ENCODE measurements at regions not wholly inside any gene's neighbourhood (a gene's known extent, or its start where the extent isn't known, plus 50 kb on each side); places are given as distances from the start of the nearest gene placed in this dataset.

DNA sequence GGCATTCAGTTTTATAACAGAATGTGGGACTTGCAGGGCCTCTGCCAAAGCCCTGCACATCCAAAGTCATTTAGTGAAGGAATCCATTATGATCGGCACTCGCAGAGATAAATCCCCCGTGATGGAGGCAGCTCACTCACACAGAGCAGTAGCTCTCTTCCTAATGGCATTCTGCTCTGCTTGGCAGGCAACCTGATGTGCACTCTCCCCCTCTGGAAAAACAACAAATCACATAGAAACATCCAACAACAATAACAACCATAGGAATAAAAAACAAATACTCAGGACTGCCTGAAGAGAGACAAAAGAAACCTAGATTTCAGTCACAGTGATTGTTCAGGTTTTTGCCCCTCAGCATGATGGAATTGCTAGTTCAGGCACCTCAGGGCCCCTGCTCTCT is 59.7 kb downstream of the NAA11 start:
- H3K27me3 ChIP-seq (ENCODE audit: insufficient read depth in 3 of 3, low read length in 2 of 3): no peaks in the 10 kb centered on the region
- TF ChIP-seq, protein P1, sequence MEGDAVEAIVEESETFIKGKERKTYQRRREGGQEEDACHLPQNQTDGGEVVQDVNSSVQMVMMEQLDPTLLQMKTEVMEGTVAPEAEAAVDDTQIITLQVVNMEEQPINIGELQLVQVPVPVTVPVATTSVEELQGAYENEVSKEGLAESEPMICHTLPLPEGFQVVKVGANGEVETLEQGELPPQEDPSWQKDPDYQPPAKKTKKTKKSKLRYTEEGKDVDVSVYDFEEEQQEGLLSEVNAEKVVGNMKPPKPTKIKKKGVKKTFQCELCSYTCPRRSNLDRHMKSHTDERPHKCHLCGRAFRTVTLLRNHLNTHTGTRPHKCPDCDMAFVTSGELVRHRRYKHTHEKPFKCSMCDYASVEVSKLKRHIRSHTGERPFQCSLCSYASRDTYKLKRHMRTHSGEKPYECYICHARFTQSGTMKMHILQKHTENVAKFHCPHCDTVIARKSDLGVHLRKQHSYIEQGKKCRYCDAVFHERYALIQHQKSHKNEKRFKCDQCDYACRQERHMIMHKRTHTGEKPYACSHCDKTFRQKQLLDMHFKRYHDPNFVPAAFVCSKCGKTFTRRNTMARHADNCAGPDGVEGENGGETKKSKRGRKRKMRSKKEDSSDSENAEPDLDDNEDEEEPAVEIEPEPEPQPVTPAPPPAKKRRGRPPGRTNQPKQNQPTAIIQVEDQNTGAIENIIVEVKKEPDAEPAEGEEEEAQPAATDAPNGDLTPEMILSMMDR (IDR thresholded peaks at IDR 0.05): no peak
- ATAC-seq (no peak), DNase-seq (no peak)
- intact Hi-C loops (cut with DNase I): no loop called here
- 18 to 40% (median 27%) methylated on average over 3 of the region's 3 CpGs for WGBS, 3 donors
- no peaks in the 10 kb centered on the region for H3K4me1 ChIP-seq
- no peaks in the 10 kb centered on the region for H3K9me3 ChIP-seq
- H3K27ac ChIP-seq: no peak overlapping the region
- H3K36me3 ChIP-seq (ENCODE audit: insufficient read depth in 1 of 2, low read depth in 1 of 2): no peaks in the 10 kb centered on the region
- no peak overlapping the region for H3K4me3 ChIP-seq

- Histone ChIP-seq H3K27me3 (ENCODE audit: insufficient read depth in 3 of 3, low read length in 2 of 3) (no peaks in the 10 kb centered on the region), H3K9me3 (no peaks in the 10 kb centered on the region), H3K4me3 (no peak overlapping the region), H3K36me3 (ENCODE audit: insufficient read depth in 1 of 2, low read depth in 1 of 2) (no peaks in the 10 kb centered on the region), H3K4me1 (no peaks in the 10 kb centered on the region), H3K27ac (no peak overlapping the region)
- DNase-seq (no peak), ATAC-seq (no peak)
- TF ChIP-seq, protein P1 (IDR thresholded peaks at IDR 0.05): no peak
- WGBS, 3 donors: 25 to 77% (median 71%) methylated on average over 2 of the region's 2 CpGs
- intact Hi-C loops (cut with DNase I): no loop called here
These were observed 66.6 kb downstream of the NAA11 start for GRCh38 chr4:79259242-79259641.

DNA sequence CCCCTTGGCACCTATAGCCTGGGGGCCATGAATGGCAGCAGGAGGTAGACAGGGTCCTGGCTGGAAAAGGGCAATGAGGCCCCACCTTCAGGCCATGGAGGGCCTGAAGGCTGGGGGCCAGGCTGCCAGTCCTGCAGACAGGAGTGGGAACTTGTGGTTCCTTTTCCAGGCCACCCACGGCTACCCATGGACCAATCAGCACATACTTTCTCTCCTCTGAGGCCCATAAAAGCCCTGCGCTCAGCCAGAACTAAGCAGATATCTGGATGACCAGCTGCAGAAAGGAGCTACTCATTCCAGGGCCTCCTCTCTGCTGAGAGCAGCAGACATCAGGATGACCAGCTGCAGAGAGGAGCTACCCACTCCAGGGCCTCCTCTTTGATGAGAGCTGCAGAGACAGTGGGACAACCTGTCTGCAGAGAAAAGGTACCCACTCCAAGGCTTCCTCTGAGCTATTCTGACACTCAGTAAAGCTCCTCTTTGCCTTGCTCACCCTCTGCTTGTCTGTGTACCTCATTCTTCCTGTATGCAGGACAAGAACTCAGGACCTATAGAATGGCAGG is 67.2 kb downstream of the NAA11 start:
- TF ChIP-seq, protein P1 (IDR thresholded peaks at IDR 0.05): no peak
- H3K36me3 ChIP-seq (ENCODE audit: insufficient read depth in 1 of 2, low read depth in 1 of 2): no peaks in the 10 kb centered on the region
- no peaks in the 10 kb centered on the region for H3K4me1 ChIP-seq
- WGBS, 3 donors: 85 to 96% (median 90%) methylated on average over 2 of the region's 2 CpGs
- H3K4me3 ChIP-seq: no peak overlapping the region
- no peaks in the 10 kb centered on the region for H3K27me3 ChIP-seq (ENCODE audit: insufficient read depth in 3 of 3, low read length in 2 of 3)
- no peak overlapping the region for H3K27ac ChIP-seq
- ATAC-seq (no peak), DNase-seq (no peak)
- intact Hi-C loops (cut with DNase I): no loop called here
- H3K9me3 ChIP-seq: no peaks in the 10 kb centered on the region

GRCh38 chr4:79257953-79258613 is 67.8 kb downstream of the NAA11 start:
- TF ChIP-seq, protein P1 (IDR thresholded peaks at IDR 0.05): no peak
- no peak overlapping the region for H3K4me3 ChIP-seq
- intact Hi-C loops (cut with DNase I): no loop called here
- H3K9me3 ChIP-seq: no peaks in the 10 kb centered on the region
- H3K36me3 ChIP-seq (ENCODE audit: insufficient read depth in 1 of 2, low read depth in 1 of 2): no peaks in the 10 kb centered on the region
- H3K27me3 ChIP-seq (ENCODE audit: insufficient read depth in 3 of 3, low read length in 2 of 3): no peaks in the 10 kb centered on the region
- H3K4me1 ChIP-seq: no peaks in the 10 kb centered on the region
- H3K27ac ChIP-seq: no peak overlapping the region
- ATAC-seq: no peak
- 91 to 97% (median 92%) methylated on average over 5 of the region's 5 CpGs for WGBS, 3 donors
- DNase-seq: no peak

- Histone ChIP-seq H3K27ac (no peak overlapping the region), H3K36me3 (ENCODE audit: insufficient read depth in 1 of 2, low read depth in 1 of 2) (no peaks in the 10 kb centered on the region), H3K27me3 (ENCODE audit: insufficient read depth in 3 of 3, low read length in 2 of 3) (no peaks in the 10 kb centered on the region), H3K4me3 (no peak overlapping the region), H3K4me1 (no peaks in the 10 kb centered on the region), H3K9me3 (no peaks in the 10 kb centered on the region)
- WGBS, 3 donors: 81 to 84% (median 84%) methylated on average over 6 of the region's 6 CpGs
- ATAC-seq (no peak), DNase-seq (no peak)
- intact Hi-C loops (cut with DNase I): no loop called here
- TF ChIP-seq, protein P1 (IDR thresholded peaks at IDR 0.05): no peak
These were observed 70.1 kb downstream of the NAA11 start for GRCh38 chr4:79255793-79256192.
